Stimulated activated CD4-positive, alpha-beta T cell treated with anti-CD3 and anti-CD28 coated beads, Interleukin-1b, Interleukin-23, amount 100 ng/mL, for 24 hours (primary cell): ENCODE measurements at regions not wholly inside any gene's neighbourhood (a gene's known extent, or its start where the extent isn't known, plus 50 kb on each side); places are given as distances from the start of the nearest gene placed in this dataset.

Source experiments
- DNase-seq, 4 experiments: peaks; one replicate each; pipeline ENCODE4 v3.0.0-alpha.2; 2020; ENCODE audit warnings: low read depth in 4 of 4, low spot score in 1 of 4

DNA sequence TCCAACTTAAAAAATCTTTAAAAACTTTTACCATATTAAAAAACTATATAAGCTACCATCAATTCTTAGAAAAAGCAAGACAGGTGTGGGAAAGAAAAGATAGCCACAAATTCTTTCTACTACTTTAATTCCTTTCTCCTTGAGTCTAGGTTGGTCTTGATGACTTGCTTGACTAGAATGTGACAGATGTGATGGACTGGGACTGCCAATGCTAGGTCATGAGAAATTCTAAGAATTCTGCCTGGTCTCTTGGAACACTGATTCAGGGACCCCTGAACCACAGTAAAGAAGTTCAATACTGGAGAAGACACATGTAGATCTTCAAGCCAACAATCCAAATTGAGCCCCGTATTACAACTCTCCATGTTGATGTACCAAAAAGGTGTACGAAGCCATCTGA, 326.6 kb upstream of the B3GALT2 start:
- no peak for DNase-seq

DNA sequence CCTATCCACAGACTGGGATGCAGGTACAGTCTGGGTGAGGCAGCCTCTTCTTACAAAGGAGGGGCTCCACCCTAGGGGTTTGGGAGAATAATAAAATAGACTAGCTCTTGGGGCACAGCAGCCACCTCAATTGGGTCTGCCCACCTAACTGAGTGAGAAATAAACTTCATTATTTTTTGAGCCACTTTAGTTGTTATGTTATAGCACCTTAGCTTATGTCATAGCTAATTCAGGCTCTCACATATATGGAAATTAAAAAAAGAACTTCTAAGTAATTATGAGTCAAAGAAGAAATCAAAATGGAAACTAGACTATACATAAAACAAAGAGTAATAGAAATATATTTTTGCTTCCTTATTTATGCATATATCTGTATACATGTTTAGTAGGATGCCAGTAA, 318.5 kb upstream of the B3GALT2 start:
- DNase-seq = no peak

DNA sequence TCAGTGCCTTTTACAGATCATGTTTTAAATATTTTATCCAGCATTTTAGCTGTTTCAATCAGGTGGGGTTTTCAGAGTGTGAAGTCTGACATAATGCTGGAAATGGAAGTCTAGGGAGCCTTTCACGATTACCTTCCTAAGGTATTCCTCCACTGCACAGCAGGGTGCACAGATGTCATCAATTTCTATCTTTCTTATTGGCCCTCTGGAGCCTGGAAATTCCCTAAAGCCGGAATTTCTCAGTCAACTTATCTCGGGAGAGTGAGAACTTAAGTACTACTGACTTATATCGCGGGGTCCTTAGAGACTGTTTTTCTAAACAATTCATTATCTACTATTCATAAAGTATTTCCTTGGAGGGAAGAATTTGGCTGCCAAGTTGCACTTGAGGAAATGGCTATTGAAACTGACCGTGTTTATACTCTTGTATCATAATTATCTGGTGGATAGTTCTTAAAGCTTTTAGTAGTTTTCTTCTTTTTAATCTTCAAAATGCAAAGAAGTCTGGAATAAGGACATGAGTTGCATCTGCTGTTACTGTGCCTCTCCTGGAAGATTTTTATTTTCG, 311.8 kb upstream of the B3GALT2 start:
- no peak for DNase-seq

DNA sequence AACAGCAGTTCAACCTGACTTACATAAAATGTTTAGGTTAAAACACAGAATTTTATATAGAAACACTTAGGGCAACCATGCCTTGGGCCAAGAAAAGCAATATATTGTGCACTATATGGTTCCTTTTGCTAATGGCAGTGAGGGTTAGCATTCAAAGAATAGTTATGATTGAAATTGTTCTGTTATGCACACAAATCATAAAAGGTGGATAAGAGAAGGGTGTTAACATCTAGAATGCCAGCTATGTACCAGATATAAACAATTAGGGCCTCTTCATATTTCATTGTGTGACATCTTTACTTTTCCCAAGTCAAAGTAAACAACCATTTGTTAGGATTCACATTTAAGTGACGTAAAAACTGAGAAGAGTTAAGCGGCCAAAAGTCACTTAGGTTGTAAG, 308.0 kb upstream of the B3GALT2 start:
- DNase-seq = no peak

DNA sequence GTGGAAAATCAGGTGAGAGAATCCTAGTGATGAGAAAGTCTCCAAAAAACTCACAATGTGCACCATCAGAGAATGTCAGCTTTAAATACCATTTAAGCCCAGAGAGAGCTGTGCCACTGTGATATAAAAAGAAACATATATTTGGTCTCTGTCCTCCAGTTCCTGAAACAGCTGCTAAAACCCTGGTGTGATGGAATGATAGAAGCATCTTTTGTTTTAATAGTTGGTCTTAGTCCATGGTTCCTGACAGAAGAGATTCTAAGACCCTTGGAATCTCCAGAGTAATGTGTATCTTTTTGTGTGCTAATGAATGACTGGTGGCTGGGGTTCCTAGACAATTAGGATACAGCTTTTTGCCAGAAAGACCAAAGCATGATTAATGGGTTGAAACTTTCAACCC, 302.8 kb upstream of the B3GALT2 start:
- DNase-seq = no peak

DNA sequence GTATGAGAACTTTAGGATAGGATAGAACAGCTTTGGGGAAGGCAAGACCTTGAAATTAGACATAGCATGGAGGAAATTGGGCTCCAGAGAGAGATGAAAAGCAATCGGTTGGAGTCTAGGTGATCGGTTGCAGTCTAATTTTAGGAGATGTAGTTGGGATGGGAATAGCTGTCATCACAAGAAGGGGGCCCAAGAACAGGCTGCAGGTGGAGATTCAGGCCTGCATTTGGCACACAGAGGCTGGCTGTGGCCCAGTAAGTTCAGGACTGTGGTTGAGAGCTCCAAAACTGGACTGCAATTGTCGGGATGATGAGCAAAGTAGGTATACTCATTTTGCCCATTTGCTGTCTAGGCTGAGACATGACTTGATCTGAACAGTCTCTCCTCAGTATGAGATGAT, 301.3 kb upstream of the B3GALT2 start:
- DNase-seq = no peak

DNA sequence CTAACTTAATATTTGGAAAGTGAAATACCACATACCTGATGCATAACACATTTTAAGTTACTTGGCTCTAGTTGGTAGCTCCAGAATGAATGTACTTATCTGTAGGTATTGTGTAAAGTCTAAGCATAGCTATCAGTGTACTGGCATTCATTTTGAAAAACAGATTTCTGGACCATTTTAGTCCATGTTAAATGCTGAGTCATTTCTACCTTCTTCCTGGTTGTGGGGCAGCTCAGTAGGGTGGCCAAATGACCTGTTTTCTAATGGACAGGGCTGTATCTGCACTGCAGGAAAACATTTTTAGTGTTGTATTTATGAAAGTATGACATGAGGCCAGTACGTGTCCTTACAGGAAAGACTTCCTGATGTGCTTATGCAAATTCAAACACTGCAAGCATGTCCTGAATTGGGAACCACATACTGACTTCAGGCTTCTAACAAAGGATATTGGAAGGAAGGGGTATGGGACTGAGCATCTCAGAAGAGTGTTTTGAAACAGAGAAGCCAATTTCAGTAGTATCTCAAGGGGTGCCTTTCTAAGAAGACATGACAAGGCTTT, 300.3 kb upstream of the B3GALT2 start:
- no peak for DNase-seq

DNA sequence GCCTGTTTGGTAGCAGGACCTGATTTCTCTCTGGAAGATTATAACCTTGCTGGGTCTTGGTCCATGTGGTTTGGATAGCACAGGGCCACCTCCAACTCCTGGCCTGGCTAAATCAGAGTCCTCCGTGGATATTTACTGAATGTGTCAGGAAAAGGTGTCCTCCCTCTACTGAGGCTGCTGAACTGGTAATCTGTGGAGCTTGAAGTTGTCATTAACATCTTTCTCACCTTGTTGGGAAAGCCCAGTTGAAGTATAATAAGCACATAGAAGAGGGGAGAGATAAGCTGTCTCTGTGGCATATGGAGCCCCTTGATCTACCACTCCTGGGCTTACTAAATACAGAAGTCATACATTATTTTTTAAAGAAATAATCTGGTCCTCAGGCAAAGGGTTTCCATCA, 294.3 kb upstream of the B3GALT2 start:
- no peak for DNase-seq

DNA sequence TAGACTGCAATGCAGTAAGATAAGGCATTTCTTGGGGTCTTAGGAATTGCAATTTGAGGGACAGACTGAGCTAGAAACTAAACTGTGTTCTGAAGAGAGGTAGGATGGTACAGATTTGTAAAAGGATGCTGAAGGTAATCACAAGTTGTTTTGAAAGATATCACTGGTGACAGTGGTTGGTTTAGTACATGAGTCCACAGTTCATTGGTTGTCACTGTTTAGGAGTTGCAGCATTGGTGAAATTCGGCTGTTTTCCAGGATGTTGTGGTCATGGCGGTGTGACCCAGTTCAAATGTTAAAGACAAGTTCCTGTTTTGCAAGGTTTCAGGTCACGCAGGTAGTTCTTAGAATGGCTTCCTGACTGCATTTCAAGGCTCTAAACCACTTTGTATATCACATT, 292.8 kb upstream of the B3GALT2 start:
- DNase-seq = no peak

DNA sequence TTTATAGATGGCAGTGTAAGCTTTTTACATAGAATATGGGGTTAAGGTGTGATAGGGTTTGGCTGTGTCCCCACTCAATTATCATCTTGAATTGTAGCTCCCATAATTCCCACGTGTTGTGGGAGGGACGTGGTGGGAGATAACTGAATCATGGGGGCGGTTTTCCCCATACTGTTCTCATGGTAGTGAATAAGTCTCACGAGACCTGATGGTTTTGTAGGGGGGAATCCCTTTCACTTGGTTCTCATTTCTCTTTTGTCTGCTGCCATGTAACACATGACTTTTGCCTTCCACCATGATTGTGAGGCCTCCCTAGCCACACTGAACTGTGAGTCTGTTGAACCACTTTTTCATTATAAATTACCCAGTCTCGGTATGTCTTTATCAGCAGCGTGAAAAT, 290.3 kb upstream of the B3GALT2 start:
- no peak for DNase-seq

DNA sequence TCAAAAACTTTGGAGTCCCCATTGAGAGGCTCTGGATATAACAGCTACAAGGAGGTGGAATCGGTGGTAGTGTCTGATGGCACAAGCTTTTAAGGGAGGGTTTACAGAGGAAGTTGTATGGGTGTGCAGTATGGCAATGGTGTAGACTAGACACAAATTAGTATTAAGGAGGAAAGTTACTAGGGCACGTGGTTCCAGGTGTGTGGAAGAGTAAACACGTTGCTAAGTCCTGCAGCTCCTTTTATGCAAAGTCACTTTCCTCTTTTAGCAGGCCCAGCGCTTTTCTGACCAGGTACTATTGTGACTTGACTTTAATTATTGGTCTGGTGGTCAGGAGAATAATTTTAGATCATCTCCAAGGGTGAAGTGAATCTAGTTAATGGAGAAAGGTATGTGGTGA, 287.5 kb upstream of the B3GALT2 start:
- no peak for DNase-seq

DNA sequence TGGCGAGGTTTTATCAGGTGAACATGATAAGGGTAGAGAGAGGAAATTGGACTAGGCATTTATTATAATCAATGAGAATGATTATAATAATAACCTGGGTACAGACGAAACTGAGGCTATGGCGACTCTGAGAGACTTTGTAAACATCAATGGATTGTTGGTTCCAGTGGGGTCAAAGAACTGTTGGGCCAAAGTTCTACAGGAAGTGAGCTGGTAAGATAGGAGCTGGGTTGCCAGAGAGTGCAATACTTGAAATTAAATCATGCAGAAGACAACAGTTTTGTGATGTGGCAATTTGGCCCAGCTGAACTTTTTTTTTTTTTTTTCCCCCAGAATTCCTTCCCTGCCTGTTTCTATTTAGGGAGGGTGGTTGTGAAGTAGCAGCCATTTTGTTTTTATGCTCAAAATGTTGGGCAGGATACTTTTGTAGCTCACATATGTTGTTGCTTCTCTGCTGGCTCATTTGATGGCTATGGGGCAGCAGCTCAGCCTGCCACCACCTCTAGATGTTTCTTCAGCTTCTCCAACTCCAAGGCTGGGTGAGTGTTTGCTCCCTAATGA, 286.5 kb upstream of the B3GALT2 start:
- DNase-seq = no peak

DNA sequence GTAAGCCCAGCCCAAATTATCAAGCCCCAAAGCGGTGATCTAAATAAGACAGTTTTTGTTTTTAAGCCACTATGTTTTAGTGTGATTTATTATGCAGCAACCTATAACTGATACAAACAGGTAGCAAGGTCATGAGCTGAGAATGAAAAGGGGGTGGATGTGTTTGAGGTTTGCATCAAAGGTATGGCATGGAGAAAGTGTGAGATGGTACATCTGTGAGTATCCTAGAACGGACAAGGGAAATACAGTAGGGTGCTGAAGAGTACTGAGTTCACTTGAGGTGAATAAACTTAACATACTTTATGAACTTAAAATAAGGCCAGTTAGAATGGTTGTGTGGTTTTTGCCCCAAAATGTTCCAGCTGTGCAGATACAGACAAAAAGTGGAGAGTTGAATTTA, 286.0 kb upstream of the B3GALT2 start:
- no peak for DNase-seq

DNA sequence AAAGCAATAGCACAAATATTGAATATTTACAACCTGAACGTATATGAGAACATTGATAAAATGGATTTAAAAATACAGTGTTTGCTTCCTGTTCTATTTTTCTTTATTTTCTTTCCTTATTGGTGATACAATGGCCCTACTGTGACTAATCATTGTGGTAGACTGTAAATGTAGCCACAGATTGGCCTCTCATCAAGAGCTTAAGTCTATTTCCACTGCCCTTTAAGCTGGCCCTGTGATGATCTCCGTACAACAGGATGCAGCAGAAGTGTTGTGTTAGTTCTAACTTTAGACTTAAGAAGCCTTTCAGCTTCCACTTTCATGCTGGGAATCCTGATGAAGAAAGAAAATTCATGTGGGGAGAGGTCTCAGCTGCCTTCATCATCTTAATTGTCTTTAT, 285.6 kb upstream of the B3GALT2 start:
- DNase-seq = no peak

DNA sequence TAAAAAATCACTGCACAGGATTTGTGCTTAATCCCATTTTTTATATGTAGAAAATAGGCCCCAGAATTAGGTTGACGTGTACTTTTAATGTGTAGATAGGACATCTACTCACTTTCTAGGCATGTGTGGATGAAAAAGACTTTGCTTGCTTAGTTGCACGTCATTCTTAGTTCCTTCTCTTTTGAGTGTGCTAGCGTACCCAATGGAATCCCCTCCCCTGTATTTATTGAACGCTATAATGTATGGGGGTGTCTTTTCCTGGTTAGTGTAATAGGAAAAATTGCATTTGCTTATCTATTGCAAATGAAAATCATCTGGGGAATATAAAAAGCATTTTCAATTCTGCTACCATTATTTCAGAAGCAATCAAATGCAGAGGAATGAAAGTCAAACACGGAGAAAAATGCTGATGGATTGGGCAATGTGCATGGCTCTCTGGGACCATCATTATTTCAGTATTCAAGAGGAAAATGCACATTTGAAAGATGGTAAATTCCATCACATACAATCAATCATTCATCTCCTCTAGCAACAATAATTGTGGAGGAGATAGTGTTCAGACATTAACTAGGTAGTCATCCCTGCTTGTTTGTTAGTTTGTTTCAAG, 277.0 kb upstream of the B3GALT2 start:
- no peak for DNase-seq

DNA sequence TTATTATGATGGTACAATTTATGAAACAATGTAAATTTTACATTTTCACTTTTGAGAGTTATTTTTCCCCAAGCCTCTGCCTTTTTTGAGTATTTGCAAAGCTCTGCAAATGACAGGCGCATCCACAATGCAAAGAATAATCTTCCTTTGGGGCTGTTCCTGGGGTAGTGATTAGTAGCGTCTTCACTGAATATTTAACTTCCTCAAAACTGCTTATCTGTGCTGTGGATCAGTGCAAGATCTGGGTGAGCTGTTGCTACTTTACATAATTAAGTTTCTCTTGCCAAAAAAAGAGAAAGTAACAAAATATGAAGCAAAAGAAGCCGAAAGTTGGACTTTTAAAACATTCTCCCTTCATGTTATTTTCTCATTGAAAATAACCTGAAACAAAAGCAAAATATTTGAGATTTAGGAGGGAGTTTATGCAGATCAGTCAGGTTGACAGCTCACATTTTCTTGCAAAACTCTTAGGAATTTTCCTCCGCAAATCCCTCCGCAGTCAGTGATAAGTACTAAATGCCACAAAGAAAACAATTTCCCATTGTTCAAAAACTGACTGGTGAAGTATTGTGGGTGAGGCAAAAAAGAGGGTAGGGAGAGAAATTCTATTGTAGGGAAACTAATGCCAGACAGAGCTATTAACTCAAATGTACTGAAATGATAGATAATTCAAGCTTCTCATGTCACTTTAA, 276.4 kb upstream of the B3GALT2 start:
- DNase-seq = no peak

DNA sequence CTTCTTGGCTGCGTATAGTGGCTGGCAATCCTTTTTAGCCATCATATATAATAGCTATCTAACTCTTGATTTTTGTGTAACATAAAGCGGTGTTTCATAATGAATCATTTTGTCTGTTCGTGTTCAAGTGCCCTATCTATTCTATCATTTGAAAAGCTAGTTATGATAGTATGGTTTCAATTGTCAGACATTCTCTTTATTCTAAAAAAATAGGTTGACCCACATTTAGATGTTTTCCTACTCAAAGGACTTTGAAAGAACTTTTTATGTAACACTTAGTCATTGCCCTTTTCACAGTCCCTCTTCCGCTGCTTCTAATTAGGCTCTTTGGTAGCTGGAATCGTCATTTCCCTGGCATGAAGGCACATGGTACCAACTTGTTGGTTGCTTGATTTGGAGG, 272.2 kb upstream of the B3GALT2 start:
- no peak for DNase-seq

DNA sequence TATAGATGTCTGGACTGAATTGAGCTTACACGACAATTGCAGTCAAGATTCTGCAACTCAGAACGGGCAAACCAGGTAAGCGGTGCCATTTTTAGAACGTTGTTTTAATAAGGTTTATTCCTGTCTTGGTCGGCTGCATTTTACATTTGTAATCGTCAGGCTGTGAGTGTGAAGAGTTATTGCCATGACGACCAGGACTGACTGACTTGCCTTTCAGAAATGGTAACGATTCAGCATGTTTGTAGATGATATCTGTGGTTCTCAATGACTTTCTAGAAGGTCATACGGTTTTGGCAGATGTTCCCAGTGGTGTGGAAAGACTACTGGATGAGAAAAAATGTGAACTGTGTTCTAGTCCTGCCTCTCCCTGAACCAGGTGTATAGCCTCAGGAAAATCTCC, 271.3 kb upstream of the B3GALT2 start:
- DNase-seq = no peak

DNA sequence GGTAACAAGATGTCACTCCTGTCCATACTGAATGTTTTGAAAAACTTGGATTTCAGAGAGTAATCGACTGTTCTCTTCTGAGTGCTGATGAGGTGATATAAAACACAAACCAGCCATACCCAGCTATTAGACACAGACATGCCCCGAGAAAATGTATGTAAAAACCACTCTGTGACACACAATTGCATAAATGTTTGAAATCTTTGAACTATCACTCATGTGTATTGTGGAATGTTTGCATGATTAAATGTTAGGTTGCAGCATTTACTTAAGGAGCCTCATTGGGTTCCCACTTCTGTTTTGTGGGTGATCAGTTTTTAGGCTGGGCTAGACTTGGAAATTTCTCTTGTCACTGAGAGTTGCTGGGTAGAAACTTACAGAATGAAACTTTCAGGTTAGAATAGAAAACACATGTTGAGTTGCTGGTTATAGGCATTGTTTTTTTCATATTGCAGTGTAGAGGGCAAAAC, 270.4 kb upstream of the B3GALT2 start:
- no peak for DNase-seq

DNA sequence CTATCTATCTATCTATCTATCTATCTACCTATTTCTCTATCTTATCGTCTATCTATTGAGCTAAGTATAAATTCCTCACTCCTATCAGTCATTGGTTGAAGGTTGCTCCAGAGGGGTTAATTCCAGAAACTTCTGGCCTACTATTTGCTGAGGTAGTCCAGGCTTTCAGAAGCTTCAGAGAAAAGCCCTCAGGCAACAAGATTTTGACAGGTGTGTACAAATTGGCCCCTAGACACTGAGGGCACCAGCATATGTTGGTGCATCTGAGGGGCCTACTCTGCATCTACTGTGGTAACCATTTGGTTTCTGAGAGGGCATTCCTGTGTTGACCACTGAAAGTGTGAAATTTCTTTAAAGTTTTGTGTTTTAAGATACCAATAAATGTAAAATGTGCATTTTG, 265.2 kb upstream of the B3GALT2 start:
- DNase-seq = no peak

DNA sequence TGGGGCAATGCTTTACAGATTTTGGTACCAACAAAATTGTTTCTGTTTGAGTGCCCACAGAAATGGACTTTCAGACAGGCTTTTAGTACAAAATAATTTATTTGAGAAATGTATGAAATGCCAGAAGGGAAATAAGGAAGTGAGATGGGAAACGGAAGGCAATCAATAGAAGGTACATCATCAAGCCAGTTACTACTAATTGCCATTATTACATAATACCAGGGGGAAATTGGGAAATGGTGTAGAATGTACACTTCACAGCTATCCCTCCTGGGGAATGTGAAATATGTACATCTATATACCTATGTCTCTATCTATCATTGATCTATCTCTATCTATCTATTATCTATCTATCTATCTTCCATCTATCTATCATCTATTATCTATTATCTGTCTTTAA, 264.6 kb upstream of the B3GALT2 start:
- DNase-seq = no peak
